Fibroblast of skin of back (primary cell): ENCODE measurements at regions not wholly inside any gene's neighbourhood (a gene's known extent, or its start where the extent isn't known, plus 50 kb on each side); places are given as distances from the start of the nearest gene placed in this dataset.
A peak's percentile ranks its signal among the peaks of the same experiment; 100 is the strongest.

Source experiments
- DNase-seq: peaks from one replicate; pipeline ENCODE4 v3.0.0-alpha.2; 2013

GRCh38 chr6:153873541-153873940 lies 165.5 kb upstream of the OPRM1 start:
- DNase-seq = no peak

DNA sequence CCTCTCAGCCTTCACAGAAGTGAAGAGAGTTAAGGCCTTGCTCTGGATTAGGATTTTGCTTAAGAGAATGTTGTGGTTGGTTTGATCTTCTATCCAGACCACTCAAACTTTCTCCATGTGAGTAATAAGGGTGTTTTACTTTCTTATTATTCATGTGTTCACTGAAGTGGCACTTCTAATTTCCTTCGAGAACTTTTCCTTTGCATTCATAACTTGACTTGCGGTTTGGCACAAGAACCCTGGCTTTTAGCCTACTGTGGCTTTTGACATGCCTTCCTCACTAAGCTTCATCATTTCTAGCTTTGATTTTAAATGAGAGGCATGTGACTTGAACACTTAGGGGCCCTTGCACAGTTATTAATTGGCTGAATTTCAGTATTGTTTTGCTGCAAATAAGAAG lies 166.1 kb upstream of the OPRM1 start:
- peak; percentile 4 for DNase-seq

DNA sequence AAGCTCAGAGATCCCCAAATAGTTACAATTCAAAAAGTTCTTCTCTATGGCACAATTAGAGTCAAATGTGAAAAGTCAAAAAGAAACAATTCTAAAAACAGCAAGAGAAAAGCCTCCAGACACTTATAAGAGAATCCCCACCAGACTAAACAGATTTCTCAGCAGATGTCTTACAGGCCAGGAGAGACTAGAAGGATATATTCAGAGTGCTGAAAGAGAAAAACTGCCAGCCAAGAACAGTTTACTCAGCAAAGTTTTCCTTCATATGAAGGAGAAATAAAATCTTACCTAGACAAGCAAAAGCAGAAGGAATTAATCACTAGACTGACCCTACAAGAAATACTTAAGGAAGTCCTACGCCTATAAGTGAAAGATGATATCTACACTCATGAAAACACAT lies 176.1 kb upstream of the OPRM1 start:
- DNase-seq = no peak

GRCh38 chr6:153862139-153862538 lies 176.9 kb upstream of the OPRM1 start:
- DNase-seq = no peak

DNA sequence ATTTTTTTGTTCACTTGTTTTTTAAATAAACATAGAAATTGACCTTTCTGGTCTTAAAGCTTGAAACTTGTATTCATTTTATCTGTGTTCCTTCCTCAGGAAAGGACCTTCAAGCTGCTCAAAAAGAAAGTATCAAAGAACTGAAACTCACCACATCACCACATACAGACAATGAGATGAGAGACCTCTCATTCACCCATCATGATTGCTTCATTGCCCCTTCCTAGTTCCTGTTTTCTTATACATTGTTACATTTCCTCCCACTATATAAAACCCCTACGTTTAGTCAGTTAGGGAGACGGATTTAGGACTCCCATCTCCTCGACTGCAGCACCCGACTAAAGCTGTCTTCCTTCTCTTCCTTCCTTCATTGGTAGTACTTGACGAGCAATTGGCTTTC lies 180.5 kb upstream of the OPRM1 start:
- no peak for DNase-seq

- DNase-seq = no peak
Measured at GRCh38 chr6:153856929-153857376, 182.1 kb upstream of the OPRM1 start.

DNA sequence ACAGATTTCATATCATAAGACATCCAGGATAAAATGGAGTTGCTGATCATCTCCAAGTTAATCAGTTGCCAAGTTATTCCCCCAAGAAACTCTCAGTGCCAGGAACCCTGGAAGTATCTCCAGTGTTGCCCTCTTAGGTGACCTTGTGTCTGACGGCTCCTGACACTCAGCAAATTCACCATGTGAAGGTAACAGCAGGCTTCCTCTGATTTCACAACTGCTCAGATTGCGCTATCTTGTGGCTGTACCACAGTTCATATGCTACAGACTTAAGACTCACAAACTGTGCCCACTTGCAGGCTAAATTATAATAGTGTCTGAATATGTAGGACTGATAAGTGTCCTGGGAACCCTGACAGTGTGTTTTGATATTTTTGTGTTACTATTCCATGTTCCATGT lies 186.6 kb upstream of the OPRM1 start:
- DNase-seq = no peak

DNA sequence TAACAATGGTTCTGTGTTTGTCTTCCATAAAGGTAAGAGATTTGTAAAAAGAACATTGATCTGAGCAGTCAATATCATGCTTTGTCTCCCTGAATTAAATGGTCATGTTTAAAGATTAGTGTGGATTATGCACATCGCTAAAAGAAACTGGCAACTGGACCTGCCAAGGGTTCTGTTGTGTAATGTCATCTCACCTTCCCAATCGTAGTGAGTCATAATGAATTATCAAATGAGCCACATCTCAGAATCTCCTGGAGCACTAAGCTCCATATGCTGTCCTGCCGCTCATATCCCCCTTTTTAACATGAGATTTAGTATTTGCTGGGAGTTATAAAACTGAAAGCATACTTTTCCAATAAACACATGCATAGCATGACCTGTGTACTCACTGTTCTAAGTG lies 187.0 kb upstream of the OPRM1 start:
- no peak for DNase-seq

DNA sequence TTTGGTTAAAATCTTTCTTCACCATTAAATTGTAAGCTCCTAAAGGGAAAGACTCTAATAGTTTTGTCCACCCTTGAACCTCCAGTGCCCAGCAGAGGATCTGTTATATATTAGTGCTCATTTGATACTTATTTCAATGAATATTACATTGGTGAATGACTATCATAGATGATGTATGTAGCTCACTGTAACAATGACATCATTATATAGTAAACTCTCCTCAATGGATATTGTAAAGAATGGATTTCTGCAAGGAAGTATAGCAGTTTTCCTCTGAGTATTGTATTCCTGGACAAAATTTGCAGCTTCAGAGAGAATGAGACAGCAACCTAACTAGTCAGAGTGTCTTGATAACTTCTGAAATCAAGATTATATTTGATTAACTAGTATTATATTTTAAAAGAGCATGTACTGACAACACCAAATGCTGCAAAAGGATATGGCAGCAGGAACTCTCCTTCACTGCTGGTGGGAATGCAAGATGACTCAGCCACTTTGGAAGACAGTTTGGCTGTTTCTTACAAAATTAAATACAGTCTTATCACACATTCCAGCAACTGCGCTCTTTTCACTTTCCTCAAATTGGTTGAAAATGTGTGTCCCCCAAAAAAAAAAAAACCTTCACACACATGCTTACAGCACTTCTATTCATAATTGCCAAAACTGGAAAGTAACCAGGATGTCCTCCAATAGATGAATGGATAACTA lies 189.8 kb upstream of the OPRM1 start:
- DNase-seq = peak; percentile 11

DNA sequence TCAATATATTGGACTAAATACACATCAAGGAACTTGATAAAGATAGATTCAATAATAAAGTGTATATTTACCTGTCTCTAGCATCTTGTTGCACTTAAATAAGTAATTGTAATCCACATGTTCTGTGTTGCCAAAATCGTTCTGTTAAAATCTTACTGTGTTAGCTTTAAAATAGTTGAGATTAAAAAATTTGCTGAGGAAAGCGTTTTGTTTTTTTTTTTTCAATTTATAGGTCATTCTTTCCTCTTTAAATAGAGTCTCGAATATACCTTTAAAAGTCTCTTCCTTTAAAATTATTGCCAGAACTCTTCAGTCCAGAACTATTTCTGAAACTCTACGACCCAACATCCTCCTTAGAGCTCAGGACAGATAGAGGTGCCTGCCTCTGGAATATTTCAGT lies 195.6 kb upstream of the OPRM1 start:
- DNase-seq = no peak

DNA sequence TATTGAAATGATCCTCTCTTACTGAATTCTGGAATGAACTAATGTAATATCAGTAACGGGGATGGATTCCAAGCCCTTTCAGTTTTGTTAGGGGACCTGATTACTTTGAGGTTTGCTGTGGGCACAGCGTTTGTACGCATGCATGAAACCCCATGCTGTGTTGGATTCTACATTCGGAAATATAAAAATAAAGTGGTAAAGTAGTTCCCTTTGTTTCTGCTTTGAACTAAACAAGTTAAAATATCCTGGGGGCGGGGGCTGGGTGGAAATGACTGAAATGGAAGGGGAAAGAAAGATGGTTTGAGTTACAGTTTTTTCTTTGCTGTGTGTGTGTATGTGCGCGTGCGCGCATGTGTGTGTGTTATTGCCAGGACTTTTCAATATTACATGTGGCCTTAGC lies 196.5 kb upstream of the OPRM1 start:
- no peak for DNase-seq

GRCh38 chr6:153840039-153840850 lies 198.8 kb upstream of the OPRM1 start:
- DNase-seq = no peak

DNA sequence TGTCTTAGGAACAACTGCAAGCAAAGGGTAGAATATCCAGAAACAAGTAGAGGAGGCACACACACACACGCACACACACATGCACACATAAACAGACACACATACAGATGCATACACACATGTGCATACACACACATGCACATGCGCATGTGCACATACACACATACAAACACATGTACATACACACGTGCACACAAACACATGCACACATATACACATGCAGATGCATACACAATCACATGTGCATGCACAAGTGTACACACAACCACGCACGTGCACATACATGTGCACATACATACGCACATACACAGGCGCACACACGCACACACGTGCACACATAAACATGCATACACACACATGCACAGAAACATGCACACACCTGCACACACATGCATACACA lies 206.5 kb upstream of the OPRM1 start:
- DNase-seq = no peak

GRCh38 chr6:153831350-153832078 lies 207.5 kb upstream of the OPRM1 start:
- DNase-seq = no peak

- DNase-seq = no peak
Measured at GRCh38 chr6:153817173-153817572, 221.9 kb upstream of the OPRM1 start.

DNA sequence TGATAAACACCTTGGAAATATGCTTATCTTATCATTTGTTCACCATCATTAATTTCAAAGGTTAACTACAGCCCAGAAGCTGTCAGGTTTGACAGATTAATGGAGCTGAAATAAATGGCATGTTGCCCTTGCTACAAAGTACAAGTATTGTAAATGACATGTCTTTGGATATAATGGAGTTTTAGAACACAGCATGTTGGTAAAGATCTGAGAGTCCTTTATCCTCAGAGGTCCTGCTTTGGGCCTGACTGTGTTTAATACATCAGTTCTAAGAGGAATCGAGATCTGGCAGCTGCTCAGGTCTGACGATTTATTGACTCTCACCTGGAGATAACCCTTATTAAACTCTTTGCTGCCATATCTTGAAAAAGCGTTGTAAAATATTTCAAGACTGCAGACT lies 222.7 kb upstream of the OPRM1 start:
- no peak for DNase-seq

- no peak for DNase-seq
Measured at GRCh38 chr6:153814136-153814535, 224.9 kb upstream of the OPRM1 start.

GRCh38 chr6:153804755-153805330 lies 234.2 kb upstream of the OPRM1 start:
- no peak for DNase-seq

- DNase-seq = no peak
Measured at GRCh38 chr6:153801917-153802316, 237.1 kb upstream of the OPRM1 start.

- no peak for DNase-seq
Measured at GRCh38 chr6:153800580-153801188, 238.4 kb upstream of the OPRM1 start.

DNA sequence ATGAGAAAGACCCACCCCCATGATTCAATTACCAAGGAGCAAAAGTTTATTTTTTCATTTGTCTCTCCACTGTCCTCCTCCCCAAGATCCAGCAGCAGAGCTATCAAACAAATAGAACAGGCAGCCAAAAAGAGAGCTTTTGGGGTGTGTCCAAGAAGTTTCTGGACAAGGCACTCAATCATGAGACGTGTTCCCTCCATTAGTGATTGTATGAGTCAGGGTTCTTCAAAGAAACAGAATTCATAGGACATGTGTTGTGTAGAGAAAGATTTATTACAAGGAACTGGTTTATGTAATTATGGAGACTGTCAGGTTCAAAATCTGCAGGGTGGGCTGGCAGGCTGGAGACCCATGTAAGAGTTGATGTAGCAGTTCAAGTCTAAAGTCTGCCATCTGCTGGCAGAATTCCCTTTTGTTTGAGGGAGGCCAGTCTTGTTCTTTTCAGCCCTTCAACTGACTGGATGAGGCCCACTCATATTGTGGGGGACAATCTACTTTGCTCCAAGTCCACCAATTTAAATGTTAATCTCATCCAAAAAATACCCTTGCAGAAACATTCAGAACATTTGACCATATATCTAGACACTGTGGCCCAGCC lies 248.1 kb upstream of the OPRM1 start:
- DNase-seq = no peak

- DNase-seq = peak; percentile 92
Measured at GRCh38 chr6:153790048-153790447, 249.0 kb upstream of the OPRM1 start.

- no peak for DNase-seq
Measured at GRCh38 chr6:153787341-153787606, 251.8 kb upstream of the OPRM1 start.
